ENCODE measurements at regions not wholly inside any gene's neighbourhood (a gene's known extent, or its start where the extent isn't known, plus 50 kb on each side); places are given as distances from the start of the nearest gene placed in this dataset.

DNA sequence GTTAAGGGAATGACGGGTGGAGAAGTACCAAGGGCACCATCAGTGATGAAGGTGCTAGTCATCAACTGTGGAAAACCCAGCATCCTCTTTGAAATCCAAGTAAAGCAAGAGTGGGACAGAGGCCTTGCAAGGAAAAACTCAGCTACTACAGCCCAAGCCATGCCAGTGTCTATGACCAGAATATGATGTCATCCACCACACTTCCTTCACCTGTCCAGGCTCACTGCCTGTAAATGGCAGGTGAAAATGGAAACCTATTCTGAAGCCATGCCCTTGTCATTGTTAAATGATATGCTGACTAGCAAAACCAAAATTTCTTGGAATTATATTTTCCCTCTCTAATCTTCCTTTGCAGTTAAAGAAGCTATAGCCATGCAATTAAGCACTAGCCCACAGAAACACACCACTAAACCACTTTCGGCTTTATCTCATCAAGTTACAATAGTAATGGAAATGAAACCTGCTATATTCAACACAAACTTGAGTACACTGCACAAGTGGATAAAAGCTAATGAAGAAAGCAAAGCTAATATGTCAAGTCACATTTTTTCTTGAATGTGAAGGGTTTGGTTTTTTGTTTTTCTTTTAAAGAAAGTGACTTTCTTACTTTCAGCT lies 96.3 kb upstream of the RALGPS2 start:
- no peak overlapping the region for H3K4me3 ChIP-seq (ENCODE audit: low read depth, low read length)
- TF ChIP-seq CTCF (IDR thresholded peaks at IDR 0.05; ENCODE audit: insufficient read depth, low read length): no peak
- DNase-seq (ENCODE audit: low read depth): no peak

DNA sequence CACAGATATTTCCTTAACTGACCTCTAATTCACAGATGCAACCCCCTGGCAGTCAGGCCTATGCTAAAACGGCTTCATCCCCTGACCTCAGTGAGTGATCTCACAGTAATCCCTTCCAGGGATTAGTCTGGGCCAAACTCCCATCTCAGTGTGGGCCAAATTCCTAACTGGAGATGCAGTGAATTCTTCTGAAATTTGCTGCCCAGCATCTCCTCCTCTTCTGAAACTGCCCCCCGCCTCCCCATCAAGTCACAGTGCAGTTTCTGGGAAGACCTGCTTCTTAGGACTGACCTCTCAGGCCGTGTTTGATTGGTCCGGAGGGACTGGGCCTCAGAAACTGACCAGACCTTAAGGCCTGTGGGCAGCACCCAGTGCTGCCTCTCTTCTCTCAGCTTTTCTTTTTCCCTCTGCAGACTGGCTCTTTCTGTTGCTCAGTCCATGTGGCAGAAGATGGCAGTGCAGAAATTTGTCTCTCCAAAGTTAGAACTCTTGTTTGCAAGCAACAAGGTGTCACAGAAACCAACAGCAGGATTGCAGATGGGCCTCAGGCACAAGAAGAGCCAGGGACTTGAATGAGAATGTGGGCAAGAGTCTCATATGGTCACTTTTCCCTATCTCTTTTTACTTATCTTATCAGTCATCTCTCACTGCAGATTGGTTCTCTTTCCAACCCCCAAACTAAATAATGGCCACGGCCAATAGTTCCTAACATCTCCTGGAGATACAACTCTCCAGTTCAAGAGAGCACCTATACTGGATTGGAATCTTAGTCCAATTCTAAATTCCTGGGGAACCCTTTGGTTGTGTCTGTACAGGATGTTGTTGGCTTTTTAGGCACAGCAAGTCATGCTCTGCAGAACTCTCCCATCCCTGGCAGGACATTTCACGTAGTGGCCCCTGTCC lies 95.5 kb upstream of the RALGPS2 start:
- TF ChIP-seq CTCF (IDR thresholded peaks at IDR 0.05; ENCODE audit: insufficient read depth, low read length): peak; percentile 40
- DNase-seq (ENCODE audit: low read depth): peak; percentile 90
- no peak overlapping the region for H3K4me3 ChIP-seq (ENCODE audit: low read depth, low read length)

DNA sequence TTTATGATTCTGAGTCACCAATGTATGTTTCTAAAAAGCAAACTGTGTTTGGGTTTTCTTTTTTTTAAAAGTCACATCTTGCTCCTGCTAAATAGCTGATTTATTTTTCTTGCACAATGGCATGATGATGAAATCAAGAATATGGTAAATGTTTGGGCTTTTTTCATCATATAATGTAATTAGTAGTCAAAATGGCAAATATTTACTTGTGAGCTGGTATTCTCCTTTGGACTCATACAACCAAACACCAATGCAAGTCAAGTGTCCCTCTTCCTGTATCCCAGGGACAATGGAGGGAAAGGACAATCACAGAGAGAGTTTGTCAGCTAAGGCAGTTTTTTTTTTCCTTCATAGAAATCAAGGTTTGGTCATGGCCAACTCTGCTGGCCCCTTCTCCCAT lies 94.6 kb upstream of the RALGPS2 start:
- no peak for TF ChIP-seq CTCF (IDR thresholded peaks at IDR 0.05; ENCODE audit: insufficient read depth, low read length)
- DNase-seq (ENCODE audit: low read depth): peak; percentile 43

DNA sequence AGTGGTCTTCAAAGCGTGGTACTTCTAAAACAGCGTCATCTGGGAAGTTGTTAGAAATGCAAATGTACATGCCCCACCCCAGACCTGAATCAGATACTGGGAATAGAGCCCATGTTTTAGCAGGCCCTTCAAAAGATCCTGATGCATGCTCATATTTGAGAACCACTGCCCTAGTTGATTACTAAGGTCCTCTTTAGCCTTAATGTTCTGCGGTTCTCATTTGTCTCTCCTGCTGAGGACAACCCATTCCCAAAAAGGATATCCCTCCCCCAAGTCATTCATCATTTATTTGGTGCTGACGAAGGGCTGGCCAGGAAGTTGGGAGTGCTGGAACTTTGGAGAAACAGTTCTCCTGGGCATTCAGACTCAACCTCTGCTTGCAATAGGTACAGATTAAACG lies 92.4 kb upstream of the RALGPS2 start:
- no peak for TF ChIP-seq CTCF (IDR thresholded peaks at IDR 0.05; ENCODE audit: insufficient read depth, low read length)
- no peak overlapping the region for H3K4me3 ChIP-seq (ENCODE audit: low read depth, low read length)
- DNase-seq (ENCODE audit: low read depth): peak; percentile 82

More for the DNA sequence above, 94.6 kb upstream of the RALGPS2 start:
- H3K4me3 ChIP-seq (ENCODE audit: low read depth, low read length): no peak overlapping the region

DNA sequence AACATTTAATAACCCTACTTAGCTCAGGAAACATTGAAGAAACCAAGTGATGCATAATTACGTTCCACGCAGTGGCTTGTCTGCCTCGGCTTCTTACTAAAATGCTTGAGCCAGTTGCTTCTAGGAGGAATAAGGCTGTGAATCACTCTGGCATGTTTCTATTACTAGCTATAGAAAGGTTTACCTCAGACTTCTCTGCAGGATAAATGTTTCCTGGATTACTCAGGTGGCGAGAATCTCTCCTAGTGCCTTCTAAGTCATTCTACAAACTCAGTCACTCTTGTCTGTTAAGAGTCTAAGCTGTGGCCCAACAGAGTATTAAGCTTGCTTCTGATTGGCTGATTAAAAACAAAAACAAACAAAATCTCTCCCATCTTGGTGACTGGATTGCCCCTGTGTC lies 92.0 kb upstream of the RALGPS2 start:
- no peak for TF ChIP-seq CTCF (IDR thresholded peaks at IDR 0.05; ENCODE audit: insufficient read depth, low read length)
- DNase-seq (ENCODE audit: low read depth): peak; percentile 70
- H3K4me3 ChIP-seq (ENCODE audit: low read depth, low read length): no peak overlapping the region

GRCh38 chr1:178634445-178634844 lies 90.6 kb upstream of the RALGPS2 start:
- no peak overlapping the region for H3K4me3 ChIP-seq (ENCODE audit: low read depth, low read length)
- DNase-seq (ENCODE audit: low read depth): peak; percentile 68
- TF ChIP-seq CTCF (IDR thresholded peaks at IDR 0.05; ENCODE audit: insufficient read depth, low read length): no peak
